ENCODE measurements at regions not wholly inside any gene's neighbourhood (a gene's known extent, or its start where the extent isn't known, plus 50 kb on each side); places are given as distances from the start of the nearest gene placed in this dataset.

- TF ChIP-seq POLR2AphosphoS5 (IDR thresholded peaks at IDR 0.05), result no peak
- no peak for TF ChIP-seq EP300 (IDR thresholded peaks at IDR 0.05)
- no peak for TF ChIP-seq CTCF (IDR thresholded peaks at IDR 0.05)
- TF ChIP-seq POLR2A (IDR thresholded peaks at IDR 0.05), result no peak
Observed at GRCh38 chr12:115132905-115133304, 448.9 kb upstream of the TBX3 start.

All from upper lobe of left lung (tissue), 4 donors.